Stimulated activated CD8-positive, alpha-beta memory T cell treated with anti-CD3 and anti-CD28 coated beads, Interleukin-7, amount 100 ng/mL, for 4 hours (primary cell): ENCODE measurements at regions not wholly inside any gene's neighbourhood (a gene's known extent, or its start where the extent isn't known, plus 50 kb on each side); places are given as distances from the start of the nearest gene placed in this dataset.

Source experiments
- DNase-seq, 2 donors: peaks; one replicate each; pipeline ENCODE4 v3.0.0-alpha.2; 2020; ENCODE audit warnings: low read depth in 2 of 2

GRCh38 chr13:105537113-105537512 lies 998.3 kb downstream of the EFNB2 start:
- DNase-seq, result no peak

DNA sequence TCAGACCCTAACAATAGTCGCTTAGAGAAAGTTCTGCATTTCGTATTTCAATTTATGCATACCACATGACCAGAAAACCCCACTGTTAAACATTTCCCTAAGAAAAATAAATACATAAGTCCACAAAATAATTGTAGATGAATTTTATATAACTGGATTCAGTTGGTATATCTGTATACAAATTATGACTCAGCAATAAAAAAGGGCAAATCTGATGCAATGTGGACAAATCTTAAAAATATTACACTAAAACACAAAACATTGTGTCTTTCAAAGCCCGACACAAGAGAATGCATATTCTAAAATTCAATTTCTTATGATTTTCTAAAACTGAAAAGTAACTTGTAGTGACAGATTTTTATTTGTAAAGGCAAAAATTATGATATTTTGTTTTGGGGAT lies 1005.0 kb downstream of the EFNB2 start:
- no peak for DNase-seq

DNA sequence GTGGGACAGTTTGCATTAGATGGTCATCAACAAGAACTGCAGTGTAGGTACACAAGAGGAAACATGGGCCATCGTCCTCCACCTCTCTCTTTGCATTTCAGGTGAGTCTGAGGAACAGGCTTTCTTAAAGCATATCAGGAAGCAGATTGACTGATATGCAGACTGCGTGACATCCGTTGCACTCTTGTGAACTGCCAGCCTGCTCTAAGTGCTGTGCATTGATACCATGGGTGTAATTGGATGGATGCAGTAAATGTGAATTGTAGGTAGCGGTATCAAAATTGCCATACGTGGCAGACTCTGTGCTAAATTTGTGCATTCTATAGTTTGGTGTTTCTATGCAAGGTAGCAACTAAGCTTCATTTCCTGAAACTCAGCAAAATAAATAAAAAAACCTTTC lies 1008.3 kb downstream of the EFNB2 start:
- DNase-seq, result no peak

DNA sequence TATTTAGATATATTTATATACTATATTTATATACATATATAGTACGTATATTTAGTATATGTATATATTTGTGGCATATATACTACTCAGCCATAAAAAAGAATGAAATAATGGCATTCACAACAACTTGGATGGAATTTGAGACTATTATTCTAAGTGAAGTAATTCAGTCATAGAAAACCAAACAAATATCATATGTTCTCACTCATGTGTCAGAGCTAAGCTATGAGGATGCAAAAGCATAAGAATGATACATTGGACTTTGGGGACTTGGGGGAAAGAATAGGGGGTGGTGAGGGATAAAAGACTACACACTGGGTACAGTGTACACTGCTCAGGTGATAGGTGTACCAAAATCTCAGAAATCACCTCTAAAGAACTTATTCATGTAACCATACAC lies 1015.7 kb downstream of the EFNB2 start:
- DNase-seq, result no peak

- no peak for DNase-seq
Measured at GRCh38 chr13:105518086-105518485, 1017.4 kb downstream of the EFNB2 start.

DNA sequence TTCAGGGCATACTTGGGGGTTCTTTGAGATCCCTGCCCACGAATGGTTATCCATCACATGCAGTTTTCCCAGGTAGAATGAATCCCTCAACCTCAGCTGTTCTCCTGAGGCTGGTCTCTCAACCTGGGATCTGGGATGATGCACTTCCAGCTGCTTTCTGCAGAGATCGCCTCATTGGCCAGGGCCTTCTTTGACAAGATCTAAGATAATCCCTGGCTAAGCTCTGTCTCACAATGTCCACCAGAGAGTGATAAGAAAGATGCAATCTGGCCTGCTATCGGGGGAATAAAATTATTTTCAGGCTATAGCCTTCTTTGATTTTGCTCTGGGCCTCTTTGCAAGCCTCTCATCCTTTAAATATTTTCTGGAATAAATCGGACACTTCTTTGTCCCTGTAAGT lies 1021.1 kb downstream of the EFNB2 start:
- no peak for DNase-seq

GRCh38 chr13:105513448-105513847 lies 1022.0 kb downstream of the EFNB2 start:
- DNase-seq, result no peak

DNA sequence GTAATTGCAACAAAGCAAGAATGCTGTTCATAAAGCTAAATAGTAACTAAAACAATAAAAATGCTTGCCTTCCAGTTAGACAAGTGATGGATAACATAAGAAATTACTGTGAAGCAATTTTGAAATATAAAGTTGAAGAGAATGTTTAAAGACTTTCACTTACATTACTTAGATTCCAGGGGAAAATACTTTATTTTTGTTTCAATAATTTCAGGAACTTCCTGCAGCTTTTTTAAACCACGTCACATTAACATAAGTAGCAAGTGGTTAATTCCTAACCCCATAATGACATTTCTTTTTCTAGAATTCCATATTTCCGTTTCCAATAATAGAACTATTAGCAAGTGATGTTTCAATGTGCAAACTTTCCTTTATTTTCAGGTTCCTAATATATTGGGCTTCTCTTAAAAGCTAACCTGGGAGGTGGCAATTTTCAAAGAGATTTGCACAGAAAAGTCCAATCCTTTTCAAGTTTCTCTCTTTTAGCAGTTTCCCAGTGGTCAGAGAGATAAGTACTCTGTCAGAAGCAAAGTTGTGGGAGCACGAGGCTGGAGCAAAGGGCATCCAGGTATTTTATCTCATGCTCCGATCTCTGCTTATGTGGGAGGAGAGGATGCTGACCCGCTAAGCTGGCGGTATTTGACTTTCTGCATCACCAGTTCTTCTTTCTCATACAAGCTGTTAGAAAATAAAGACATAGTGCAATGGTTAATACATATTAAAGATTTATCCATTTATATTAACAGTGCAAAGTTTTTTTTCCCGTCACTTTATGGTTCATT lies 1025.3 kb downstream of the EFNB2 start:
- DNase-seq, result no peak

- no peak for DNase-seq
Measured at GRCh38 chr13:105506463-105506862, 1029.0 kb downstream of the EFNB2 start.

GRCh38 chr13:105502193-105502592 lies 1033.3 kb downstream of the EFNB2 start:
- DNase-seq, result no peak

DNA sequence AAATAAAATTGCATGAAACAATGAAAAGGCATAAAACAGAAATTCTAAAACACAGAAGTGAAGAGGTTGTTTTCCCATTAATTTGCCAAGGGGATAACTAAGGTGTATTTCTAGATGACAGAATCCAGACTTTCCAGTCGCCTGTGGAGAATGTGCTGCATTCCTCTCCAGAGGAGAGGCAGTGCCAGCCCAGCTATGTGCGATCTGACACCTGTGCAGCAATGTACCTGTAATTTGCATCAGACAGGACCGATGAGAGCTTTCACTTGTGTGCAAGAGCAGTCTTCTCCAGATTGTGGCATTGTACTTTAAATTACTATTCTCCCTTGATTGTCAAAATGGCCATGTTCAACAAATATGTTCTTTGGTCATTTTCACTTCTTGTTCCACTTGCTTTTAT lies 1037.9 kb downstream of the EFNB2 start:
- DNase-seq, result no peak

DNA sequence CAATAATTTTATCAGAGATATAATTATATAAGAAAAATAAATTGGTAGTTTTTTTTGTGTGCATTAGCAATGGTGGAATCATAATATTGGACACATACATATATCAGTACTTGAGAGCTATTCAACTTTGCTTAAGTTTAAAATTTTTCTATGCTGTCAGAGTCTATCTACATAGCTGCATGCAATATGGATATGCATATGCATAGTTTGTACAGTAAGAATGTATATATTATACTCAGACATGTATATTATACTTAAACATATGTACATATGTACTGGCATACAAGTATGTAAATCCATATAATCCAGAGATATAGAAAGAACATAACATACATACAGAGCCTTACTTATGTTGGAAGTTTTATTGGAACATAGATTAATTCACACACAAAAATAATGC lies 1043.2 kb downstream of the EFNB2 start:
- DNase-seq, result no peak

- no peak for DNase-seq
Measured at GRCh38 chr13:105491345-105491744, 1044.1 kb downstream of the EFNB2 start.

- no peak for DNase-seq
Measured at GRCh38 chr13:105485081-105485480, 1050.4 kb downstream of the EFNB2 start.

DNA sequence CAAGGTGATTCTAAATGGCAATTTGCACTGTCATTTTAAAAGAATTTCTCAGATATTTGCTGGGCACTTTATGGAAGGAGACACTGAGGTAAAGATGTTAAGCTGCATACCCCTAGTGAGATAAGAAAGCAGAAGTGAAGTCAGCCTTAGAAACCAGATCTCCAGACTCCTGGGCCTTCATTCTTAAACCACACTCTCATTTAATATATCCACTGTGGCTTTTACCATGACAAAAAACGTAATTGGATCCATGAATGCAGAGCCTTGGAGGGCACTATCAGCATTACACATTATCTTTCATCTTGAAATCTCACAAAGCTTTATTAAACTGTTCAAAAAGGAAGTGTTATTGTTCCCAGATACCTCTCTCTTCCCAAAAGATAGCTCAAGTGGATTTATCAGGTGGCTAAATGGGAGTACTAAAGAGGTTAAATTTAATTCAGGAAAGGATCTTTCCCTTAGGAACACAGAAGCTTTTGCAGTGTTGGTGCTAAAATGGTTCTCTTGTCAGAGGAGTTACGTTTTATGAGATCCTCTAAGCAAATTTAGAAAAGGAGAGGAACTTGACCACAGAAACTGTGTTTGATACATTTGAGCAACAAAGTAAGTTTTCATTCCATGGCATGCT lies 1060.4 kb downstream of the EFNB2 start:
- no peak for DNase-seq

DNA sequence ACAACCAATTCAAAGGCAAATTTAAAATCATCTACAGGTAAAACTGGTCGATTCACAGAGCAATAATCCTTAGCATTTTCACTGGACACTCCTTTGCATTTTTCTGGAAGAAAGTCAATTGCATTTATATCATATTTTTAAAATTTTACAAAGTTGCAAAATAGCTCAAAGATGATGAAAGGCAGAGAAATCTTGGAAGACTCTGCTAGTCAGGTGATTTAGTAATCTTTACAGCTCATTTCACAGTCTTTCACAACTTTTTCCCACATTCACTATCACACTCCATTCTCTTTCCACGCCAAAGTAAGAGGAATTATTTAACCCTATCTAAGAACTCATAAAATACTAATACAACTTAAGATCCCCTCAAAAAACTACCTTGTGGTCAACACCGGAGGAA lies 1063.8 kb downstream of the EFNB2 start:
- no peak for DNase-seq

GRCh38 chr13:105466376-105466775 lies 1069.1 kb downstream of the EFNB2 start:
- no peak for DNase-seq

GRCh38 chr13:105465745-105466144 lies 1069.7 kb downstream of the EFNB2 start, which contains the start of gene DAOA:
TSS of gene DAOA (plus strand) at chr13:105466045.
- DNase-seq, result no peak

DNA sequence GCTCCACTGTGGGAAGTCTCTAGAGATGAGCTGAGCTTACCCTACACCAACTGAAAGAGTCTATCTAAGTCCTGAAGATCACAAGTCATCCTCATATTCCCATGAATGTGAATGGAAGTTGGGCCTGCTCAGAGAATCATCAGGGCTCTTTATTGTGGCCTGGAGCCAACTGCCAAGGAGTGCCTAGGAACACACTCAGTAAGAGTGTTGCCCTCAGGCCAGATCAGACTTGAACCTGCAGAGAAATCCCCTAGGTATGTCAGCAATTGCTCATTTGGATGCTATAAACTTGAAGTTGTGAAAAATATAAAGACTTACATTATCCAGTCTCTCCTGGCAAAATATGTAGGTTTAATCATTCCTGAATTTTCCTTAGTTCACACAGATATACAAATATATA lies 1070.2 kb downstream of the EFNB2 start:
- no peak for DNase-seq

- no peak for DNase-seq
Measured at GRCh38 chr13:105464249-105464648, 1071.2 kb downstream of the EFNB2 start.

GRCh38 chr13:105463011-105463501 lies 1072.4 kb downstream of the EFNB2 start:
- DNase-seq, result no peak

GRCh38 chr13:105462098-105462497 lies 1073.4 kb downstream of the EFNB2 start:
- no peak for DNase-seq

DNA sequence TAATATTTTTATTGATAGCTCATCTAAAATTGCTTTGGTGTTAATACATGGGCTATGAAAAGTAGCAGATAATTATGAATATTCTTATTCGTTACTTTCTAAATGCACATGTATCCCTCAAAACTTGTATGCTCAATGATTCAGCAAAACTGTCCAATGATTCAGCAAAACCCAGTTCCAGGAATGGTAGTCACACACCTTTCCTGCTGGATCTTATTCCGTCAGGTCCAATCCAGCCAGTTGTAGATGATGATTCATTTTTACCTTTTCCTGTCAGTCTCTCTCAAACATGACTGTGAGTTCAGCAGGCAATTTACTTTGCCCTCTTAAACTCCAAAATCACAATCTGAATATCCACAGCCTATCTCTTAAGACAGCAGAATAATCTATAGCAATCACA lies 1082.6 kb downstream of the EFNB2 start:
- DNase-seq, result no peak
